GM19468 (cell line): ENCODE measurements at regions not wholly inside any gene's neighbourhood (a gene's known extent, or its start where the extent isn't known, plus 50 kb on each side); places are given as distances from the start of the nearest gene placed in this dataset.
"Not testable (repeated sequence)": the region's sequence is repeated elsewhere in the genome, so short reads cannot be mapped to it uniquely, and the experiment has no call there.

ENCODE experiments used
- ATAC-seq: cut with Tn5 transposase; IDR thresholded peaks from one replicate; pipeline ENCODE4 v1.9.1; 2021; ENCODE audit warnings: mild to moderate bottlenecking, moderate library complexity, moderate number of reproducible peaks; ENCODE audit not compliant: unreplicated experiment; ENCODE audit errors: extremely low read depth

- ATAC-seq, result not testable (repeated sequence)
Measured at GRCh38 chr6:60799146-60799545, 1486.9 kb downstream of the KHDRBS2 start.

GRCh38 chr6:60797831-60798230 lies 1488.2 kb downstream of the KHDRBS2 start:
- ATAC-seq, result not testable (repeated sequence)

GRCh38 chr6:60789601-60790000 lies 1496.4 kb downstream of the KHDRBS2 start:
- ATAC-seq, result not testable (repeated sequence)

DNA sequence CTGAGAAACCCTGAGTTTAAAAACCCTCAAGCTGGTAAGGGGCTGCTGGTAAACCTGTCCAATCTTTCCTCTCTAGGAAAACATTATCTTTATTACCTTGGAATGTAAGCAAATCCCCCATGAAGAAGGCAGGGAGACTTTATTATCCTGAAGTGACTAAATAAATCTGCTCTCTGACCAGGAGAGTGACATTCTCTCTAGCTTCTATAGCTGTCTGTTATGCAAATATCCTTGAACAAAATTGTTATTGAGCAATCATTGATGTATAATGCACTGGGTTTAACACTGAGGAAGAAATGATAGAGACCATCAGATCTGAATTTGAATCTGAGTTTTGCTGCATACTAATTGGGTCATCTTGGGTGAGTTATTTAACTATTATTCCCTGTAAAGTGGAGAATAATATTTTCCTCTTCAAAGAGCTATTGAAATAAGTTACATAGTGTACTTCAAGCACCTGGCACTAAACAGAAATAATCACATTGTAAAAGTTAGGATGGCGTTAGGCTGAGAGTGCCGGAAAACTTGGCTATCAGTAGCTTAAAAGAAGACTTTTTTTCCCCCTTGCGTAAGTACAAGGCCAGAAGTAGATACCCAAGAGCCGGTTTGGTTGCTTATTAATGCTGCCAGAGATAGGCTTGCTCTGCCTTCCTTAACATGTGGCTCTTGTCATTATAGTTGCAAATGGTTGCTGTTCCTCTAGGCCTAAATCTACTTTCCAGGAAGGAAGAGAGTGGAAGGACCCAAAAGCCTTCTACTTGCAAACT lies 1503.1 kb downstream of the KHDRBS2 start:
- not testable (repeated sequence) for ATAC-seq

- ATAC-seq, result not testable (repeated sequence)
Measured at GRCh38 chr6:60779591-60779990, 1506.4 kb downstream of the KHDRBS2 start.

GRCh38 chr6:60767791-60768499 lies 1518.1 kb downstream of the KHDRBS2 start:
- not testable (repeated sequence) for ATAC-seq

- not testable (repeated sequence) for ATAC-seq
Measured at GRCh38 chr6:60765331-60765730, 1520.7 kb downstream of the KHDRBS2 start.

DNA sequence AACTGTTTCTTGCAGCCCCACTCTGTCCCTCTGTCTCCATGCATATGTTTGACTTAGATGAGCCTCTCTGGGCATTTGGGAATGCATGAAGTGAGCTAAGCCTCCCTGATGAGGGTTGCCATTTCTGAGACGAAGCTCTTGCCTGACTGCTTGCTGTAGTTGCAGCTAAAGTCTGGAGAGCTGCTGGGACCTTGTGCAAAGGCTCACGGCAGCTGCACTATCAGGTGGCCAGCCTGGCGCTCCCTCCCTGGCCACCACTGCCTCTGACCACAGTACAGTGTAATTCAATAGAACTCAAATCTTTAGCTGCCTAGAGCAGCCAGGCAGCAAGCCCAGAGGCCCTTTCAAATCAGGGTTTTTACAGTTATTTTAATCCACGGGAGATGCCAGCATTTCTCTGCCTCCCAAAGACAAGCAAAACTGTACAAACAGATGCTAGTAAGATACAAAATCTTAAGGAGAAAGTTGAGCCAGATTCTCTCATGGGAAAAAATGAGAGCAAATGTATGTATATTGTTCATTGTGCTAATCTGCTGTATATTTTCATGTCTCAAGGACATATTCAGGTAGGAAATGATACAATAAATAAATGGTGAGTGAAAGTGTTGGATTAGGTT lies 1522.5 kb downstream of the KHDRBS2 start:
- not testable (repeated sequence) for ATAC-seq

GRCh38 chr6:60760928-60761327 lies 1525.1 kb downstream of the KHDRBS2 start:
- not testable (repeated sequence) for ATAC-seq

GRCh38 chr6:60759149-60759825 lies 1526.7 kb downstream of the KHDRBS2 start:
- not testable (repeated sequence) for ATAC-seq

DNA sequence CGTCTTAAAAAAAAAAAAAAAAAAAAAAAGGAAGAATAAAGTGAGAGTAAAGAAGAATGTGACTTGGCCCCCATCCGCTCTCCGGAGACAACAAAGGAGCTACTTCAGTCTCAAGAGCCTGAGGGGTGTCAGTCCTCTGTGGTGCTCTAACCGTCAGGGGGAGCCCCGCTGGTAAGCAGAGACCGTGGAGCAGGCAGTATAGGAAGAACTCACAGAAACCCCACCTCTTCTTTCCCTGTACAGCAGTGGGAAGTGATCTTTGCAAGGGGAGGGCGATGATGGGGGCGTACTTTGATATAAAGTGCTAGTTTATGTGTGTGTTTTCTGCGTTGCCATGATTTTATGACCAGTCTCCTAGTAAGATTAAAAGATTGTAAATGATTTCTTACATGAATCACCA lies 1527.3 kb downstream of the KHDRBS2 start:
- ATAC-seq, result not testable (repeated sequence)

DNA sequence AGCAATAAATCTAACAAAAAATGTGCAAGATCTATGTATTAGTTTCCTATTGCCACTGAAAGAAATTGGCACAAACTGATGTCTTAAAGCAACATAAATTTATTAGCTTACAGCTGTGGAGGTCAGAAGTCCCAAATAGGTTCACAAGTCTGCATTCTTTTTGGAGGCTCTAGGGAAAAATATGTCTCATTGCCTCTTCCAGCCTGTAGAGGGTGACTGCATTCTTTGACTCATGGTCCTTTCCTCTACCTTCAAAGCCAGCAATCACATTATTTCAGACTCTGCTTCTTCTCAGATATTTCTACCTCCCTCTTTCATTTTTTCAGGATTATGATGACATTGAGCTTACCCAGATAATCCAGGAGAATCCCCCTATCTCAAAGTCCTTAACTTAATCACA lies 1531.1 kb downstream of the KHDRBS2 start:
- no peak for ATAC-seq

- ATAC-seq, result not testable (repeated sequence)
Measured at GRCh38 chr6:60750353-60751081, 1535.5 kb downstream of the KHDRBS2 start.

DNA sequence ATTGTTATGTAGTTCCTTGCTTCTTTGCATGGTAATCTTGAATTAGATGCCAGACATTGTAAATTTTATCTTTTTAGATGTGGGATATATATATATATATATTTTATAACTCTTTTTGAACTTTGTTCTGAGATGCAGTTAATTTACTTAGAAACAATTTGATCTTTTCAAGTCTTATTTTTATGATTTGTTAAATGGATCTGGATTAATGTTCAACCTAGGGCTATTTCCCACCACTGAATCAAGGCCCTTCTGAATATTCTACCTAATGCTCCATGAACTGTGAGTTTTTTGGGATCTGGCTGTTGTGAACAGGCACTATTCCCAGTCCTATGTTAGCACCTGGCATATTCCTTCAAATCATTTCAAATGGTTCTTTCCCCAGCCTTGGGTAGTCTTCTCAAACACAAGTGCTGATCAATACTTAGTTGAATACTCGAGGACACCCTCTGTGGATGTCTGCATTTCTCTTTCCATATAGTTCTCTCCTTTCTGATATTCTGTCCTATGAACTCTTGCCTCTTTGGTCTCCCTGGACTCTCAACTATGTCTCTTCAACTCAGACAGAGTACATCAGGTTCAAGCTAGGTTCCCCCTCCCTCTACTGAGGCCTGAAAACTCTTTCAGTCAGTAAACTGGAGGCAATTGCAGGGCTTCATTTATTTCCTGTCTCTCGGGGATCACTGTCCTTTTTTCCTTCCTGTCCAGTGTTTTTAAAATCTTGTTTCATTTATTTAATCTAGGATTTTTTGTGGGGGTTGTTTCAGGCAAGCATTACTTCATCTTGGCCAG lies 1538.1 kb downstream of the KHDRBS2 start:
- ATAC-seq, result not testable (repeated sequence)

DNA sequence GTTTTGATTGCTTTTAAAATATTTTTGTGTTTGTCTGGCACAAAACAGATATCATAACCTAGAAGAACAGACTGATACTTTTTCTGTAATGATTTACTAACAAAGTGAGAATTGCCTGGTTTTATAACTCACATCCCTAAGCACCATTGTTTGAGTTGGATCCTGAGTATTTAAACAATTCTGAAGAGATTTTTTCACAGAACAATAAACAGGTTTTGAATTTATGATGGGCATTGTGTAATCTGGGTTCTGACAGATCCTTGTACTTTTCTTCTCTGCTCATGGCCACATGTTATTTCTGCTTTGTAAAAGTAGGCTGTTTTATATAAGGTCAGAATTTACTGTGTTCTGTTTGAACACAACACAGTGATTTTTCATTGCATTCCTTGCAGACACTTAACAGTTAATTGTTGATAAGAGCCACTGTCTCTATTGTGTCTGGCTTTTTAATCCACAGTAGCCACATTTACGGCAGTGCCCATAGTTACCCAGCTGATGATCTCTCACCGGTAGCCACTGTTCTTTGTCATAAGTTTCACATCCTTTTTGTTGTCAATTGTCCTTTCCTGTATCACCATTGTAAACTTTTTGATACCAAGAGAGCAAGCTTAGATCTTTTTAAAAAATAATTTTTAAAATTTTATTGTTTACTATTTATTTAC lies 1548.1 kb downstream of the KHDRBS2 start:
- peak; percentile 63 for ATAC-seq

DNA sequence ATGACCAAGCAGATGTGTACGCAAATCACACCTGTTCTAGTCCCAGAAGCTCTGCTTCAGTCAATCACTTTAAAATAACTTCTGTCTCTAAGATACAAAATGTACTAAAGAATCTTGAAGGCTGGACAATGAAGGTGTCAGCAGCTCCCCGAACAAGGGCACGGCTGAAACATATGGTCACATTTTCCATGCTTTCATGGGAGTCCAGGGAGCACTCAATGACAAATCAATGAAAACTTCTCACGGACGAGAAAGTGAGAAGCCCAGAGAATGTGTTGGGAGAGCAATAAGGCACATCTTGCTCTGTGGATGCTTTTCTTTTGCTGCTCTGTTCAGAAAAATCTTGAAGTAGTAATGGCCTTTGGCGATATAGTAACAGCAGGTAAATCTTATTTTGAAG lies 1548.7 kb downstream of the KHDRBS2 start:
- not testable (repeated sequence) for ATAC-seq

GRCh38 chr6:60723935-60724334 lies 1562.1 kb downstream of the KHDRBS2 start:
- ATAC-seq, result not testable (repeated sequence)

DNA sequence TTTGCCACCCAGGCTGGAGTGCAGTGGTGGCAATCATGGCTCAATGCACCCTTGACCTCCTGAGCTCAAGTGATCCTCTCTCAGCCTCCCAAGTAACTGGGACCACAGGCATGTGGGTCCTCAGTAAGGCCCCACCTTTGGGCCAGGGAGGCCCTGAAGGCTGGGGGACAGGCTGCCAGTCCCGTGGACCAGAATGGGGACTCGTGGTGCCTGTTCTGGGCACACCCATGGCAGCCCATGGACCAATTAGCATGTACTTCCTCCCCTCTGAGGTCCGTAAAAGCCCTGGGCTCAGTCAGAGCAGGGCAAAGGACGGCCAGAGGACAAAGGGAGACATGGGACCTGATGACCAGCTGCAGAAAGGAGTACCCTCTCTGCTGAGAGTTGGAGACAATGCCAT lies 1590.8 kb downstream of the KHDRBS2 start:
- ATAC-seq, result no peak
